ACHN (cell line): ENCODE measurements at regions not wholly inside any gene's neighbourhood (a gene's known extent, or its start where the extent isn't known, plus 50 kb on each side); places are given as distances from the start of the nearest gene placed in this dataset.

Experiments used
- DNase-seq: peaks from one replicate; pipeline ENCODE4 v3.0.0-alpha.2; 2015
- in situ Hi-C: cut with HindIII; loops from 2 replicates; pipeline ENCODE4 v1.10.0; 2017; ENCODE audit warnings: low sequenced_read_pairs, low pct_ligation_motif_present, low pct_unique_long_range_greater_than_20kb

- DNase-seq: no peak
- in situ Hi-C loops: no loop called here
Measured at GRCh38 chr15:93282808-93283207, 193.8 kb upstream of the RGMA start.

- no peak for DNase-seq
- in situ Hi-C loops: no loop called here
Measured at GRCh38 chr15:93278783-93279182, 189.8 kb upstream of the RGMA start.

GRCh38 chr15:93278006-93278405 lies 189.0 kb upstream of the RGMA start:
- in situ Hi-C loops: no loop called here

GRCh38 chr15:93274257-93274656 lies 185.2 kb upstream of the RGMA start:
- no peak for DNase-seq
- in situ Hi-C loops: no loop called here

More at GRCh38 chr15:93278006-93278405, 189.0 kb upstream of the RGMA start:
- no peak for DNase-seq

- in situ Hi-C loops: no loop called here
- DNase-seq: no peak
Measured at GRCh38 chr15:93271871-93272270, 182.9 kb upstream of the RGMA start.

GRCh38 chr15:93270937-93271467 lies 182.0 kb upstream of the RGMA start:
- in situ Hi-C loops: no loop called here

GRCh38 chr15:93268066-93268465 lies 179.1 kb upstream of the RGMA start:
- in situ Hi-C loops: no loop called here

More at GRCh38 chr15:93270937-93271467, 182.0 kb upstream of the RGMA start:
- no peak for DNase-seq

GRCh38 chr15:93266291-93266690 lies 177.3 kb upstream of the RGMA start:
- DNase-seq: no peak
- in situ Hi-C loops: no loop called here

More at GRCh38 chr15:93268066-93268465, 179.1 kb upstream of the RGMA start:
- no peak for DNase-seq

- no peak for DNase-seq
- in situ Hi-C loops: no loop called here
Measured at GRCh38 chr15:93265111-93265556, 176.1 kb upstream of the RGMA start.

- in situ Hi-C loops: no loop called here
- no peak for DNase-seq
Measured at GRCh38 chr15:93261845-93262244, 172.8 kb upstream of the RGMA start.

GRCh38 chr15:93257920-93258319 lies 168.9 kb upstream of the RGMA start:
- DNase-seq: no peak
- in situ Hi-C loops: no loop called here

- in situ Hi-C loops: no loop called here
- no peak for DNase-seq
Measured at GRCh38 chr15:93253681-93254080, 164.7 kb upstream of the RGMA start.

- in situ Hi-C loops: no loop called here
- no peak for DNase-seq
Measured at GRCh38 chr15:93252780-93253179, 163.8 kb upstream of the RGMA start.

- DNase-seq: no peak
- in situ Hi-C loops: no loop called here
Measured at GRCh38 chr15:93250950-93251349, 161.9 kb upstream of the RGMA start.

GRCh38 chr15:93250209-93250608 lies 161.2 kb upstream of the RGMA start:
- DNase-seq: no peak
- in situ Hi-C loops: no loop called here

GRCh38 chr15:93249623-93250022 lies 160.6 kb upstream of the RGMA start:
- DNase-seq: no peak
- in situ Hi-C loops: no loop called here

- no peak for DNase-seq
Measured at GRCh38 chr15:93247466-93248121, 158.6 kb upstream of the RGMA start.

GRCh38 chr15:93246266-93247242 lies 157.5 kb upstream of the RGMA start:
- no peak for DNase-seq
- in situ Hi-C loops: no loop called here

More at GRCh38 chr15:93247466-93248121, 158.6 kb upstream of the RGMA start:
- in situ Hi-C loops: no loop called here

GRCh38 chr15:93245661-93246042 lies 156.6 kb upstream of the RGMA start:
- in situ Hi-C loops: no loop called here

More at GRCh38 chr15:93245661-93246042, 156.6 kb upstream of the RGMA start:
- no peak for DNase-seq
